ENCODE measurements at regions not wholly inside any gene's neighbourhood (a gene's known extent, or its start where the extent isn't known, plus 50 kb on each side); places are given as distances from the start of the nearest gene placed in this dataset.
"Not testable (repeated sequence)": the region's sequence is repeated elsewhere in the genome, so short reads cannot be mapped to it uniquely, and the experiment has no call there.

GRCh38 chr10:37733822-37734221, 123.6 kb downstream of the ZNF248 start:
- no peak for ATAC-seq (ENCODE audit: low FRiP score)
- TF ChIP-seq, protein P1, sequence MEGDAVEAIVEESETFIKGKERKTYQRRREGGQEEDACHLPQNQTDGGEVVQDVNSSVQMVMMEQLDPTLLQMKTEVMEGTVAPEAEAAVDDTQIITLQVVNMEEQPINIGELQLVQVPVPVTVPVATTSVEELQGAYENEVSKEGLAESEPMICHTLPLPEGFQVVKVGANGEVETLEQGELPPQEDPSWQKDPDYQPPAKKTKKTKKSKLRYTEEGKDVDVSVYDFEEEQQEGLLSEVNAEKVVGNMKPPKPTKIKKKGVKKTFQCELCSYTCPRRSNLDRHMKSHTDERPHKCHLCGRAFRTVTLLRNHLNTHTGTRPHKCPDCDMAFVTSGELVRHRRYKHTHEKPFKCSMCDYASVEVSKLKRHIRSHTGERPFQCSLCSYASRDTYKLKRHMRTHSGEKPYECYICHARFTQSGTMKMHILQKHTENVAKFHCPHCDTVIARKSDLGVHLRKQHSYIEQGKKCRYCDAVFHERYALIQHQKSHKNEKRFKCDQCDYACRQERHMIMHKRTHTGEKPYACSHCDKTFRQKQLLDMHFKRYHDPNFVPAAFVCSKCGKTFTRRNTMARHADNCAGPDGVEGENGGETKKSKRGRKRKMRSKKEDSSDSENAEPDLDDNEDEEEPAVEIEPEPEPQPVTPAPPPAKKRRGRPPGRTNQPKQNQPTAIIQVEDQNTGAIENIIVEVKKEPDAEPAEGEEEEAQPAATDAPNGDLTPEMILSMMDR (IDR thresholded peaks at IDR 0.05) = no peak
- no peak for DNase-seq (ENCODE audit: low spot score)

GRCh38 chr10:37732685-37733084, 124.7 kb downstream of the ZNF248 start:
- TF ChIP-seq, protein P1 (IDR thresholded peaks at IDR 0.05) = no peak
- no peak for ATAC-seq (ENCODE audit: low FRiP score)
- DNase-seq (ENCODE audit: low spot score) = no peak

GRCh38 chr10:37728830-37729229, 128.6 kb downstream of the ZNF248 start:
- TF ChIP-seq, protein P1 (IDR thresholded peaks at IDR 0.05) = no peak
- no peak for DNase-seq (ENCODE audit: low spot score)
- no peak for ATAC-seq (ENCODE audit: low FRiP score)

DNA sequence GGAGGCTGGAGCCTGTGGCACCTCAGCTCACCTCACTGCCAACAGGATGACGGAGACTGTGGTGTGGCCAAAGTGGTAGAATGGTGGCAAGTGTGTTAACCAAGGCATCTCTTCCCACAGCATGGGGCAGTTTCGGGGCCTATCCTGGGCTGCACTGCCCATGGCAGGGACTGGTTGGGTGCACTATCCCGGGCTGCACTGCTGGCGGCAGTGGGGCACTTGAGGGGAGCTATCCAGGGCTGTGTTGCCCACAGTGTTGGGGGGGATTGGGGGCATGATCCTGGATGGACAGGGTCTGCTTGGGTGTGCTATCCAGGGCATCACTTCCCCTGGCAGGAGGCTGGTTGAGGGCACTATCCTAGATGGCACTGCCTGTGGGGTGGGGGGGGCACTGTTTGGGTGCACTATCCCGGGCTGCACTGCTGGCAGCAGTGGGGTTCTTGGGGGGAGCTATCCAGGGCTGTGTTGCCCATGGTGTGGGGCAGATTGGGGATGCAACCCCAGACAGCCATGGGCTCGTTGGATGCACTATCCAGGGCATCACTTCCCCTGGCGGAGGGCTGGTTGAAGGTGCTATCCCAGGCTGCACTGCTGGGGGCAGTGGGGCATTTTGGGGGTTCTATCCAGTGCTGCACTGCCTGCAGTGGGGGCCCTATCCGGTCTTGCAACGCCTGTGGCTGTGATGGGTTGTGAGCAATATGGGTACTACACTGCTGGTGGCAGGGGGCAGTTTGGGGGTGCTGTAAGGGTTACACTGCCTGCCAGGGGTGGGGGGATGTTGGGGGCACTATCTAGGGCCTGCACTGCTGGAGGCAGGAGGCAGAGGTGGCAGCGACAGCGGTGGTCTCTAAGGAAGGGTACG, 129.7 kb downstream of the ZNF248 start:
- ATAC-seq (ENCODE audit: low FRiP score) = no peak
- TF ChIP-seq, protein P1 (IDR thresholded peaks at IDR 0.05) = no peak
- DNase-seq (ENCODE audit: low spot score) = no peak

DNA sequence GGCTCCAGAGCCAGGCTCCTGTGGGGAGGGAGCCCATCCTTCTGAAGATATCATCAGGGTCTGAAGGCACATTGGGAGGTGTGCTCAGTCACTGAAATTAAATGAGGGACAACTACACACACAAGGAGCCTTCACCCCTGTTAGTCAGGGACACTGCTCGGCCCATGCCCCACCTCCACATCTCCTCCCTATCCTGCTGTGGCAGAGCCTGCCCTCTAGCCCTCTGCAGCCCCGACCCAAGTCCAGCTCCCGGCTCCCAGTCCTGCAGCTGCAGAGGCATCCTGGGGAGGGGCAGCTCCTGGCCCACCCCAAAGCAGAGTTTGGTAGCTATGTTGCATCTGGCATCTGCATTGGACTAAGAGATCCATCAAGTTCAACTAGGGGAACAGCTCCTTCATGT, 136.3 kb downstream of the ZNF248 start:
- DNase-seq (ENCODE audit: low spot score) = no peak
- TF ChIP-seq, protein P1 (IDR thresholded peaks at IDR 0.05) = no peak
- ATAC-seq (ENCODE audit: low FRiP score) = no peak

DNA sequence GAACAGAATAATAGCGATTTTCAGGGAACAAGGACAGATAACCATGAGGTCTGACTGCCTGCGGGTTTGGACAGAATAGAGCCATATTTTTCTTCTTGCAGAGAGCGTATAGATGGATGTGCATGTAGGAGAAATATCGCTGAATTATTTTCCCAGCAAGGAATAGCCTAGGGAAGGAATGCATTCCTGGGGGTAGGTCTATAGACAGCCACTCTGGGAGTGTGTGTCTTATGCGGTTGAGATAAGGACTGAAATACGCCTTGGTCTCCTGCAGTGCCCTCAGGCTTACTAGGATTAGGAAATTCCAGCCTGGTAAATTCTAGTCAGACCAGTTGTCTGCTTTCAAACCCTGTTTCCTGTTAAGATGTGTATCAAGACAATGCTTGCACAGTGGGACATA, 139.3 kb downstream of the ZNF248 start:
- ATAC-seq (ENCODE audit: low FRiP score); DNase-seq (ENCODE audit: low spot score): not testable (repeated sequence)

DNA sequence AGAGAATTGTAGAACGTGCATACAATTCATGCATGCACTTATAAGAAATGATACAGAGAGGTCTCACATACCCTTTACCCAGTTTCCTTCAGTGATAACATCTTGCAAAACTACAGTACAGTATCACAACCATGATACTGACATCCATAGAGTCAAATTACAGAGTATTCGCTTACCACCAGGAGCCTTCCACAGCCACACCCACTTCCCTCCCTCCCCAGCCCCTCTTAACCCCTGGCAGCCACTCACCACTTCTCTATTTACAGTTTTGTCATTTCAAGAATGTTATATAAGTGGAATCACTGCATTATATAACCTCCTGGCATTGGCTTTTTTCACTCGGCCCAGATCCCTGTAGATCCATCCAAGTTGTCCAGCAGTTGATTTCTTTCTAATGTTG, 143.8 kb downstream of the ZNF248 start:
- DNase-seq (ENCODE audit: low spot score) (no peak), ATAC-seq (ENCODE audit: low FRiP score) (no peak)
- TF ChIP-seq, protein P1 (IDR thresholded peaks at IDR 0.05) = no peak

All from omental fat pad (tissue), 3 donors.